Ishikawa (cell line): ENCODE measurements at regions not wholly inside any gene's neighbourhood (a gene's known extent, or its start where the extent isn't known, plus 50 kb on each side); places are given as distances from the start of the nearest gene placed in this dataset.

Source experiments
- CEBPB ChIP-seq: IDR thresholded peaks from 2 replicates; pipeline ENCODE4 v1.6.1; 2012
- CREB1 ChIP-seq: IDR thresholded peaks from 2 replicates; pipeline ENCODE4 v1.6.1; 2012; ENCODE audit warnings: low read depth
- EGR1 ChIP-seq: IDR thresholded peaks from 2 replicates; pipeline ENCODE4 v1.6.1; 2012
- EP300 ChIP-seq: IDR thresholded peaks from 2 replicates; pipeline ENCODE4 v1.6.1; 2012; ENCODE audit warnings: borderline replicate concordance
- FOXM1 ChIP-seq: IDR thresholded peaks from 2 replicates; pipeline ENCODE4 v1.6.1; 2012; ENCODE audit warnings: low read depth, borderline replicate concordance
- MAX ChIP-seq: IDR thresholded peaks from 2 replicates; pipeline ENCODE4 v1.6.1; 2012
- NFIC ChIP-seq: IDR thresholded peaks from 2 replicates; pipeline ENCODE4 v1.6.1; 2012
- RAD21 ChIP-seq: IDR thresholded peaks from 2 replicates; pipeline ENCODE4 v1.6.1; 2012; ENCODE audit warnings: low read depth
- REST ChIP-seq: IDR thresholded peaks from 2 replicates; pipeline ENCODE4 v1.6.1; 2012; ENCODE audit warnings: low read depth, mild to moderate bottlenecking
- TAF1 ChIP-seq: IDR thresholded peaks from 2 replicates; pipeline ENCODE4 v1.6.1; 2012; ENCODE audit warnings: low read depth, mild to moderate bottlenecking
- TCF12 ChIP-seq: IDR thresholded peaks from 2 replicates; pipeline ENCODE4 v1.6.1; 2012; ENCODE audit warnings: low read depth
- TEAD4 ChIP-seq: IDR thresholded peaks from 2 replicates; pipeline ENCODE4 v1.6.1; 2012
- USF1 ChIP-seq: IDR thresholded peaks from 2 replicates; pipeline ENCODE4 v1.6.1; 2012
- YY1 ChIP-seq: IDR thresholded peaks from 2 replicates; pipeline ENCODE4 v1.6.1; 2012; ENCODE audit warnings: low read depth
- ZBTB7A ChIP-seq: IDR thresholded peaks from 2 replicates; pipeline ENCODE4 v1.6.1; 2012; ENCODE audit warnings: low read depth

GRCh38 chr2:11027195-11027594, 115.5 kb downstream of the KCNF1 start:
- TF ChIP-seq TEAD4: no peak
- TF ChIP-seq CEBPB: no peak
- no peak for TF ChIP-seq TCF12
- no peak for TF ChIP-seq TAF1
- no peak for TF ChIP-seq NFIC
- no peak for TF ChIP-seq REST
- no peak for TF ChIP-seq ZBTB7A
- no peak for TF ChIP-seq RAD21
- no peak for TF ChIP-seq FOXM1
- no peak for TF ChIP-seq CREB1
- TF ChIP-seq EGR1: no peak
- TF ChIP-seq EP300: no peak
- no peak for TF ChIP-seq USF1
- TF ChIP-seq YY1: no peak
- TF ChIP-seq MAX: no peak

GRCh38 chr2:11028407-11028916, 116.7 kb downstream of the KCNF1 start:
- TF ChIP-seq MAX: no peak
- peak; percentile 19; the same call in 1 of the 2 replicates for TF ChIP-seq RAD21
- no peak for TF ChIP-seq USF1

- TF ChIP-seq TCF12 (no peak), RAD21 (no peak), EGR1 (no peak), TEAD4 (no peak), FOXM1 (no peak), NFIC (no peak), ZBTB7A (no peak), MAX (no peak), CREB1 (no peak), YY1 (no peak), REST (no peak), TAF1 (no peak), EP300 (no peak), USF1 (no peak), CEBPB (no peak)
Observed at GRCh38 chr2:11029136-11029535, 117.4 kb downstream of the KCNF1 start.

- TF ChIP-seq EP300 (no peak), YY1 (no peak), TEAD4 (no peak), MAX (no peak), CEBPB (no peak), FOXM1 (no peak), EGR1 (no peak)
Observed at GRCh38 chr2:11030036-11030435, 118.3 kb downstream of the KCNF1 start.

GRCh38 chr2:11030909-11031308, 119.2 kb downstream of the KCNF1 start:
- TF ChIP-seq TAF1 (no peak), YY1 (no peak), TEAD4 (no peak), CEBPB (no peak), MAX (no peak), ZBTB7A (no peak), USF1 (no peak), TCF12 (no peak), REST (no peak), NFIC (no peak), EP300 (no peak), FOXM1 (no peak), CREB1 (no peak), RAD21 (no peak), EGR1 (no peak)
